BLaER1 (cell line): ENCODE measurements at regions not wholly inside any gene's neighbourhood (a gene's known extent, or its start where the extent isn't known, plus 50 kb on each side); places are given as distances from the start of the nearest gene placed in this dataset.

ENCODE experiments used
- H3K27ac ChIP-seq: shearing (Covaris generic); formaldehyde crosslinking; 2 replicates; pipeline ENCODE4 v1.8.1; 2022
- H3K27me3 ChIP-seq: shearing (Covaris generic); formaldehyde crosslinking; 2 replicates; pipeline ENCODE4 v1.8.1; 2022
- H3K36me3 ChIP-seq: shearing (Covaris generic); formaldehyde crosslinking; 2 replicates; pipeline ENCODE4 v1.8.1; 2022
- H3K4me1 ChIP-seq: shearing (Covaris generic); formaldehyde crosslinking; 2 replicates; pipeline ENCODE4 v1.8.1; 2022
- H3K4me2 ChIP-seq: shearing (Covaris generic); formaldehyde crosslinking; 2 replicates; pipeline ENCODE4 v1.8.1; 2022
- H3K4me3 ChIP-seq: shearing (Covaris generic); formaldehyde crosslinking; 2 replicates; pipeline ENCODE4 v1.8.1; 2022
- H3K9ac ChIP-seq: shearing (Covaris generic); formaldehyde crosslinking; 2 replicates; pipeline ENCODE4 v1.8.1; 2022
- H3K9me3 ChIP-seq: shearing (Covaris generic); formaldehyde crosslinking; 2 replicates; pipeline ENCODE4 v1.8.1; 2022
- H4K20me1 ChIP-seq: shearing (Covaris generic); formaldehyde crosslinking; 2 replicates; pipeline ENCODE4 v1.8.1; 2022
- Cebpa-rat ChIP-seq: shearing (Covaris generic); IDR thresholded peaks from 2 replicates; pipeline ENCODE4 v1.8.1; 2022

DNA sequence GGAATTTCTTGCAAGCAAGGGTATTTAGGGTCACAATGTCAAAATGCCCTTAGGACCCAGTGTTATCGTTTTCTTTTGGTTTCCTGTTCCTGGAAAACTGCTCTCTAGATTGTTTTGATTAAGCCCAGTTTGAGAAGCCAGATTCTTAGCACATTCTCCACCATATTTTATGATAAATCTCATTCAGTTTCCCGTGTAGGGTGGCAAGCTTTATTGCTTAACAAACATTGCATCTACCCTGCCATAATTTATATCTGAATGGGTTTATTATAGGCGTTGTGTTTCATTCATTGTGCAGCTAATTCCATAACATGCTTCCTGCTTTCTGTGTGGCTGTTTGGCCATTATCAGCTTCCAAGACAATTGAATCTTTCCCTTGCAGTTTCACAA lies 389.1 kb upstream of the DYNLRB2 start:
- no peak overlapping the region for H3K27ac ChIP-seq
- H3K27me3 ChIP-seq, result no peaks in the 10 kb centered on the region
- no peaks in the 10 kb centered on the region for H3K4me1 ChIP-seq
- H3K9me3 ChIP-seq, result no peaks in the 10 kb centered on the region
- no peak overlapping the region for H3K4me3 ChIP-seq
- no peak overlapping the region for H3K4me2 ChIP-seq
- no peaks in the 10 kb centered on the region for H4K20me1 ChIP-seq
- no peaks in the 10 kb centered on the region for H3K36me3 ChIP-seq
- TF ChIP-seq Cebpa-rat, result no peak
- no peak overlapping the region for H3K9ac ChIP-seq

DNA sequence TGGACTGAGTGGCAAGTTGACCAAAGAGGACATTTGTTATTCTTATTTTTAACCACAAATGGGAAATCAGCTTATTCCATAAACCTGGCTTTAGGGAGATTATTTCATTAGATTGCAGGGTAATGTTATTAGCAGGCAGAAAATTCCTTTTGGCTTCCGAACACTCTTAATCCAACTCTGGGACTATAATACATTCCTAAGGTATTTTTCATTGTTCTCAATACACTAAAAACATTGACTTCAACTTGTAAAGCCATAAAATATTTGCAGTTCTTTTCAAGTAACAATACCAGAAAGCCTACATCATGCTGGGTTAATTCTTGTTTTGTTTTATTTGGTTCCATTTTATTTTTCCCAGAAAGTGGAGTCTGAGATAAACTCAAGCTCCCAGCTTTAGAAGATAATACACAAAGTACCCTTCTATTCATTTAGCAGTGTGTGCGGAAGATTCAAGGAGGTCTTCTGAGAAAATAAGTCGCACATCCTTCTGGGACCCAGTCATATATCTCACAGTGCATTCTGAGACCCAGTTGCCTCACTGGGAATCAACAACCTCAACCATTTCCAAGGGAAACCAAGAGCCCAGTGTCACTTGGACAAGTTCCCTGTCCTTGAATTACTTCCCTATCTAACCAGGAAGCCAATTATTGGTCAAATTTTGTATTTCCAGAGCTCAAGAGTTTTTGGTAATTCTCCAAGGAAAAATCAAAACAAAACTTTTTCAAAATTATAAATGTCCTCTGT lies 389.6 kb upstream of the DYNLRB2 start:
- Histone ChIP-seq H3K4me1 (no peaks in the 10 kb centered on the region), H3K9me3 (no peaks in the 10 kb centered on the region), H3K4me2 (no peak overlapping the region), H3K9ac (no peak overlapping the region), H3K4me3 (no peak overlapping the region), H3K36me3 (no peaks in the 10 kb centered on the region), H3K27me3 (no peaks in the 10 kb centered on the region), H3K27ac (no peak overlapping the region), H4K20me1 (no peaks in the 10 kb centered on the region)
- TF ChIP-seq Cebpa-rat, result no peak

GRCh38 chr16:80148826-80149225 lies 392.0 kb upstream of the DYNLRB2 start:
- H3K27me3 ChIP-seq, result no peaks in the 10 kb centered on the region
- no peaks in the 10 kb centered on the region for H4K20me1 ChIP-seq
- H3K27ac ChIP-seq, result no peak overlapping the region
- no peak overlapping the region for H3K4me3 ChIP-seq
- no peak for TF ChIP-seq Cebpa-rat
- H3K36me3 ChIP-seq, result no peaks in the 10 kb centered on the region
- H3K4me1 ChIP-seq, result no peaks in the 10 kb centered on the region
- no peak overlapping the region for H3K4me2 ChIP-seq
- no peak overlapping the region for H3K9ac ChIP-seq
- no peaks in the 10 kb centered on the region for H3K9me3 ChIP-seq

- TF ChIP-seq Cebpa-rat, result no peak
- Histone ChIP-seq H3K9me3 (0 out of 2 replicates have a peak, but pooled peaks cover 5% of the 10 kb centered on the region), H3K36me3 (no peaks in the 10 kb centered on the region), H3K27me3 (no peaks in the 10 kb centered on the region), H3K4me2 (no peak overlapping the region), H3K27ac (no peak overlapping the region), H3K4me1 (no peaks in the 10 kb centered on the region), H4K20me1 (no peaks in the 10 kb centered on the region), H3K9ac (no peak overlapping the region), H3K4me3 (no peak overlapping the region)
These were observed 393.7 kb upstream of the DYNLRB2 start for GRCh38 chr16:80147026-80147655.

DNA sequence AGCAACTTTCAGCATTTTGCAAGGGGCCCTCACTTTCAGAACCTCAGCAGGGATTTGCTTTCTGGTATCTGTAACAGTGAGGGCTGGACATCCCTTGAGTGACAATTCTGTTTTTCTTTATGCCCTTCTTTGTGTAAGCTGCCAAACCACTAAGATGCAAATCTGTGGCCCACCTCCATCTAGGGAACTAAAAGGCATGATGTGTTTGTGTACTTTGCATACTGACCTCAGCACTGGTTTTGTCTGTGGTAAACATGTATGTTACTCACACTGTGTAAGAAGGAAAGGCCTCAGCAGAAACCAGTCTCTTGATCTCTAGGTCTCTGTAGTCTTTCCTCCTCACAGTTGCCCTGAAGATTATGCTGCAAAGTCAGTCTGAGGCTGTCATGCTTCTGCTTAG lies 396.6 kb upstream of the DYNLRB2 start:
- no peaks in the 10 kb centered on the region for H3K27me3 ChIP-seq
- no peak overlapping the region for H3K4me2 ChIP-seq
- no peaks in the 10 kb centered on the region for H4K20me1 ChIP-seq
- H3K4me1 ChIP-seq, result no peaks in the 10 kb centered on the region
- H3K9me3 ChIP-seq, result 0 out of 2 replicates have a peak, but pooled peaks cover 6% of the 10 kb centered on the region
- no peak overlapping the region for H3K4me3 ChIP-seq
- TF ChIP-seq Cebpa-rat, result no peak
- no peak overlapping the region for H3K9ac ChIP-seq
- H3K27ac ChIP-seq, result no peak overlapping the region
- H3K36me3 ChIP-seq, result no peaks in the 10 kb centered on the region

DNA sequence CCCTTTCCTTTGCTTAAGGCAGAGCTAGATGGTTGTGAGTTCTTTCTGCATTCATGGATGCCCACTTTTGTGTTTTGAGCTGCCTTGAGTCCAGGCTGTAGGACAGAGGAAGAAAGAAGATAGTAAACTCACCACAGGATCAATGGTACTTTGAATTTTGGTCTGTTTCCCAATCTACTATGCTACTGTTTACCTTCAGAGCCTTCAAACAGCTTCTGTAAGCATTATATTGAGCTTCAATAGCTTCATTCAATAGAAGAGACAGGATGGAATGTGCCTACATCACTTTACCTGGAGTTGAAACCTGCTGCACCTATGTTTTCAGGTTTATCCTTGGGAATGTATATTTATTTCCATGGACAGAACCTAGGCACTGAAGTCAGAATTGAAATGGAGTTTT lies 397.9 kb upstream of the DYNLRB2 start:
- Histone ChIP-seq H3K27me3 (no peaks in the 10 kb centered on the region), H3K36me3 (no peaks in the 10 kb centered on the region), H3K4me3 (no peak overlapping the region), H3K27ac (no peak overlapping the region), H3K9me3 (0 out of 2 replicates have a peak, but pooled peaks cover 6% of the 10 kb centered on the region), H4K20me1 (no peaks in the 10 kb centered on the region), H3K9ac (no peak overlapping the region), H3K4me2 (no peak overlapping the region), H3K4me1 (no peaks in the 10 kb centered on the region)
- no peak for TF ChIP-seq Cebpa-rat

- no peaks in the 10 kb centered on the region for H3K27me3 ChIP-seq
- no peak for TF ChIP-seq Cebpa-rat
- H3K9ac ChIP-seq, result no peak overlapping the region
- no peak overlapping the region for H3K4me3 ChIP-seq
- no peaks in the 10 kb centered on the region for H3K4me1 ChIP-seq
- H3K9me3 ChIP-seq, result 0 out of 2 replicates have a peak, but pooled peaks cover 6% of the 10 kb centered on the region
- no peak overlapping the region for H3K4me2 ChIP-seq
- H3K36me3 ChIP-seq, result no peaks in the 10 kb centered on the region
- H4K20me1 ChIP-seq, result no peaks in the 10 kb centered on the region
- H3K27ac ChIP-seq, result no peak overlapping the region
These were observed 398.5 kb upstream of the DYNLRB2 start for GRCh38 chr16:80142281-80142680.

- Histone ChIP-seq H3K9me3 (no peaks in the 10 kb centered on the region), H3K9ac (no peak overlapping the region)
- TF ChIP-seq Cebpa-rat, result no peak
These were observed 411.0 kb upstream of the DYNLRB2 start for GRCh38 chr16:80129791-80130190.

DNA sequence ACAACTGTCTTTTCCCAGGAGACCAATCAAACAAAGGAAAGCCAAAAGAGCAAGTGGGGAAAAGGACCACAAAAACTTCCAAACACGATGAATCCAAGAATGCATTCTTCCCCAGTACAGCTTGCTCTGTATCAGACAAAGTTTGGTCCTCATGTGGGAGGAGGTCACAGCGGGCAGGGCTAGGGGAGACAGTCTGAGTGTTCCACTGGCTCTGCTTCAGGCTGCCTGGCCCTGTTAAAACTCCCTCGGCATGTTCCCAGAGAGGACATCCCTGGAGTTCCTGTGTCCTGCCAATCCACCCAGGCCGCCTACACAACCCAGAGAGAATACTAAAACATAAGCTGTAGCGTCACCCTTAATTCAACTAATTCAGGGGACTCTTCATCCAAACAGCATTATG lies 415.1 kb upstream of the DYNLRB2 start:
- Histone ChIP-seq H3K4me3 (no peak overlapping the region), H3K27me3 (no peaks in the 10 kb centered on the region), H3K4me2 (no peak overlapping the region), H4K20me1 (no peaks in the 10 kb centered on the region), H3K9me3 (no peaks in the 10 kb centered on the region), H3K9ac (no peak overlapping the region), H3K27ac (no peak overlapping the region), H3K36me3 (no peaks in the 10 kb centered on the region), H3K4me1 (peaks cover 3% of the 10 kb centered on the region; the same call in 1 of the 2 replicates)
- TF ChIP-seq Cebpa-rat, result no peak

More at GRCh38 chr16:80129791-80130190, 411.0 kb upstream of the DYNLRB2 start:
- Histone ChIP-seq H3K4me2 (no peak overlapping the region), H3K36me3 (no peaks in the 10 kb centered on the region), H3K4me3 (no peak overlapping the region), H3K27ac (no peak overlapping the region), H4K20me1 (no peaks in the 10 kb centered on the region), H3K4me1 (peaks cover 5% of the 10 kb centered on the region; the same call in 1 of the 2 replicates), H3K27me3 (no peaks in the 10 kb centered on the region)

DNA sequence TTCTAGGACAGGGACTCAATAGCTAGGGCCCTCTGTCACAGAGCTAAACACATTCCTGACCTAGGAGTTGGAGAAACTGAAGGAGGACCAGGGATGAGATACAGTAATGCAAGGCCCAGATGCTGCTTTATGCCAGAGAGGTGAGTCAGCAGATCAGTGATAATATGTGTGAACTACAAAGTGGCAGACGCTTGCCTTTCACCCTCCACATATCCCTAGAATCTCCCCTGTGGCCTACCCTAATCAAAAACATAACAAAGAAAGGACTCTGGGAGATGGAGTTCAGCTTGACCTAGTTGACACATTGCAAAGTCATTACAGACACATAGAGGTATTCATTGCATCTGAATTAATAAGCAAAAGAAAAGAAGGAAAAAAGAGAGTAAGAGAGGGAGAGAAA lies 417.6 kb upstream of the DYNLRB2 start:
- no peaks in the 10 kb centered on the region for H3K27me3 ChIP-seq
- H4K20me1 ChIP-seq, result no peaks in the 10 kb centered on the region
- no peak overlapping the region for H3K4me3 ChIP-seq
- H3K27ac ChIP-seq, result no peak overlapping the region
- no peaks in the 10 kb centered on the region for H3K9me3 ChIP-seq
- H3K4me2 ChIP-seq, result no peak overlapping the region
- no peaks in the 10 kb centered on the region for H3K36me3 ChIP-seq
- H3K4me1 ChIP-seq, result no peaks in the 10 kb centered on the region
- TF ChIP-seq Cebpa-rat, result no peak
- no peak overlapping the region for H3K9ac ChIP-seq
